Panc1 (cell line): ENCODE measurements at regions not wholly inside any gene's neighbourhood (a gene's known extent, or its start where the extent isn't known, plus 50 kb on each side); places are given as distances from the start of the nearest gene placed in this dataset.

Source experiments
- POLR2AphosphoS5 ChIP-seq: IDR thresholded peaks from 2 replicates; pipeline ENCODE4 v1.6.1; 2012; ENCODE audit warnings: mild to moderate bottlenecking, low read depth, low read length, moderate library complexity
- SIN3A ChIP-seq: IDR thresholded peaks from 2 replicates; pipeline ENCODE4 v1.6.1; 2012; ENCODE audit warnings: low read depth, mild to moderate bottlenecking, low read length, moderate library complexity, borderline replicate concordance; ENCODE audit not compliant: insufficient read depth
- TCF7L2 ChIP-seq: IDR thresholded peaks from 2 replicates; pipeline ENCODE4 v1.6.1; 2011; ENCODE audit warnings: mild to moderate bottlenecking, low read depth, low read length, inconsistent platforms
- TF ChIP-seq, protein P1 (sequence below): fragments of 450-650 bp; IDR thresholded peaks from 2 replicates; pipeline ENCODE4 v1.5.1; 2017; ENCODE audit warnings: mild to moderate bottlenecking
- TF ChIP-seq, protein P2 (sequence below), 2 experiments: IDR thresholded peaks; 2 replicates each; pipeline ENCODE4 v1.6.1; 2011 to 2012; ENCODE audit warnings: low read depth in 2 of 2, control low read depth in 1 of 2, low read length in 1 of 2, mild to moderate bottlenecking in 1 of 2, moderate library complexity in 1 of 2; ENCODE audit not compliant: insufficient read depth in 1 of 2

GRCh38 chr18:78742218-78742745 is 237.3 kb upstream of the SALL3 start:
- no peak for TF ChIP-seq POLR2AphosphoS5
- TF ChIP-seq, protein P1, sequence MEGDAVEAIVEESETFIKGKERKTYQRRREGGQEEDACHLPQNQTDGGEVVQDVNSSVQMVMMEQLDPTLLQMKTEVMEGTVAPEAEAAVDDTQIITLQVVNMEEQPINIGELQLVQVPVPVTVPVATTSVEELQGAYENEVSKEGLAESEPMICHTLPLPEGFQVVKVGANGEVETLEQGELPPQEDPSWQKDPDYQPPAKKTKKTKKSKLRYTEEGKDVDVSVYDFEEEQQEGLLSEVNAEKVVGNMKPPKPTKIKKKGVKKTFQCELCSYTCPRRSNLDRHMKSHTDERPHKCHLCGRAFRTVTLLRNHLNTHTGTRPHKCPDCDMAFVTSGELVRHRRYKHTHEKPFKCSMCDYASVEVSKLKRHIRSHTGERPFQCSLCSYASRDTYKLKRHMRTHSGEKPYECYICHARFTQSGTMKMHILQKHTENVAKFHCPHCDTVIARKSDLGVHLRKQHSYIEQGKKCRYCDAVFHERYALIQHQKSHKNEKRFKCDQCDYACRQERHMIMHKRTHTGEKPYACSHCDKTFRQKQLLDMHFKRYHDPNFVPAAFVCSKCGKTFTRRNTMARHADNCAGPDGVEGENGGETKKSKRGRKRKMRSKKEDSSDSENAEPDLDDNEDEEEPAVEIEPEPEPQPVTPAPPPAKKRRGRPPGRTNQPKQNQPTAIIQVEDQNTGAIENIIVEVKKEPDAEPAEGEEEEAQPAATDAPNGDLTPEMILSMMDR: no peak
- TF ChIP-seq, protein P2, sequence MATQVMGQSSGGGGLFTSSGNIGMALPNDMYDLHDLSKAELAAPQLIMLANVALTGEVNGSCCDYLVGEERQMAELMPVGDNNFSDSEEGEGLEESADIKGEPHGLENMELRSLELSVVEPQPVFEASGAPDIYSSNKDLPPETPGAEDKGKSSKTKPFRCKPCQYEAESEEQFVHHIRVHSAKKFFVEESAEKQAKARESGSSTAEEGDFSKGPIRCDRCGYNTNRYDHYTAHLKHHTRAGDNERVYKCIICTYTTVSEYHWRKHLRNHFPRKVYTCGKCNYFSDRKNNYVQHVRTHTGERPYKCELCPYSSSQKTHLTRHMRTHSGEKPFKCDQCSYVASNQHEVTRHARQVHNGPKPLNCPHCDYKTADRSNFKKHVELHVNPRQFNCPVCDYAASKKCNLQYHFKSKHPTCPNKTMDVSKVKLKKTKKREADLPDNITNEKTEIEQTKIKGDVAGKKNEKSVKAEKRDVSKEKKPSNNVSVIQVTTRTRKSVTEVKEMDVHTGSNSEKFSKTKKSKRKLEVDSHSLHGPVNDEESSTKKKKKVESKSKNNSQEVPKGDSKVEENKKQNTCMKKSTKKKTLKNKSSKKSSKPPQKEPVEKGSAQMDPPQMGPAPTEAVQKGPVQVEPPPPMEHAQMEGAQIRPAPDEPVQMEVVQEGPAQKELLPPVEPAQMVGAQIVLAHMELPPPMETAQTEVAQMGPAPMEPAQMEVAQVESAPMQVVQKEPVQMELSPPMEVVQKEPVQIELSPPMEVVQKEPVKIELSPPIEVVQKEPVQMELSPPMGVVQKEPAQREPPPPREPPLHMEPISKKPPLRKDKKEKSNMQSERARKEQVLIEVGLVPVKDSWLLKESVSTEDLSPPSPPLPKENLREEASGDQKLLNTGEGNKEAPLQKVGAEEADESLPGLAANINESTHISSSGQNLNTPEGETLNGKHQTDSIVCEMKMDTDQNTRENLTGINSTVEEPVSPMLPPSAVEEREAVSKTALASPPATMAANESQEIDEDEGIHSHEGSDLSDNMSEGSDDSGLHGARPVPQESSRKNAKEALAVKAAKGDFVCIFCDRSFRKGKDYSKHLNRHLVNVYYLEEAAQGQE (IDR thresholded peaks at IDR 0.05; ENCODE audit: insufficient read depth in 1 of 2, low read depth in 2 of 2, low read length in 1 of 2): no peak
- TF ChIP-seq SIN3A: no peak
- no peak for TF ChIP-seq TCF7L2
